ENCODE measurements at regions not wholly inside any gene's neighbourhood (a gene's known extent, or its start where the extent isn't known, plus 50 kb on each side); places are given as distances from the start of the nearest gene placed in this dataset.

DNA sequence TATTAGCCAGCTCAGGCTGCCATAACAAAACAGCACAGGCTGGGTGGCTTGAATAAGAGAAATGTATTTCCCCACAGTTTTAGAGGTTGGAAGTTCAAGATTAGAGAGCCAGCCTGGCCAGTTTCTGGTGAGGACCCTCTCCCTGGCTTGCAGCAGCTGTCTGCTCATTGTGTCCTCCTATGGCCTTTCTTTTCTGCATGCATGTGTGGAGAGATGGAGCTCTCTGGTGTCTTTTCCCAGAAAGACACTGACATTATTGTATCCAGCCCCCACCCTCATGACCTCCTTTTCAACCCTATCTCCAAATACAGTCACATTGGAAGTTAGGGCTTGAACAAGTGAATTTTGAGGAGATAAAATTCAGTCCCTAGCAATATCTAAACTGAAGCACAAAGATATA, 263.8 kb upstream of the PABPC4L start:
- no peak for DNase-seq (ENCODE audit: extremely low spot score)
- Histone ChIP-seq H3K9me3 (no peaks in the 10 kb centered on the region), H3K4me3 (no peak overlapping the region), H3K36me3 (no peaks in the 10 kb centered on the region), H3K27me3 (no peaks in the 10 kb centered on the region), H3K27ac (replicated peaks in 1 of 4) (no peak overlapping the region), H3K4me1 (no peaks in the 10 kb centered on the region)
- intact Hi-C loops (cut with DNase I): no loop called here
- TF ChIP-seq EP300 (IDR thresholded peaks at IDR 0.05) (no peak), POLR2A (IDR thresholded peaks at IDR 0.05; ENCODE audit: low read depth) (no peak), POLR2AphosphoS5 (IDR thresholded peaks at IDR 0.05) (no peak)
- TF ChIP-seq, protein P1, sequence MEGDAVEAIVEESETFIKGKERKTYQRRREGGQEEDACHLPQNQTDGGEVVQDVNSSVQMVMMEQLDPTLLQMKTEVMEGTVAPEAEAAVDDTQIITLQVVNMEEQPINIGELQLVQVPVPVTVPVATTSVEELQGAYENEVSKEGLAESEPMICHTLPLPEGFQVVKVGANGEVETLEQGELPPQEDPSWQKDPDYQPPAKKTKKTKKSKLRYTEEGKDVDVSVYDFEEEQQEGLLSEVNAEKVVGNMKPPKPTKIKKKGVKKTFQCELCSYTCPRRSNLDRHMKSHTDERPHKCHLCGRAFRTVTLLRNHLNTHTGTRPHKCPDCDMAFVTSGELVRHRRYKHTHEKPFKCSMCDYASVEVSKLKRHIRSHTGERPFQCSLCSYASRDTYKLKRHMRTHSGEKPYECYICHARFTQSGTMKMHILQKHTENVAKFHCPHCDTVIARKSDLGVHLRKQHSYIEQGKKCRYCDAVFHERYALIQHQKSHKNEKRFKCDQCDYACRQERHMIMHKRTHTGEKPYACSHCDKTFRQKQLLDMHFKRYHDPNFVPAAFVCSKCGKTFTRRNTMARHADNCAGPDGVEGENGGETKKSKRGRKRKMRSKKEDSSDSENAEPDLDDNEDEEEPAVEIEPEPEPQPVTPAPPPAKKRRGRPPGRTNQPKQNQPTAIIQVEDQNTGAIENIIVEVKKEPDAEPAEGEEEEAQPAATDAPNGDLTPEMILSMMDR (IDR thresholded peaks at IDR 0.05): no peak

DNA sequence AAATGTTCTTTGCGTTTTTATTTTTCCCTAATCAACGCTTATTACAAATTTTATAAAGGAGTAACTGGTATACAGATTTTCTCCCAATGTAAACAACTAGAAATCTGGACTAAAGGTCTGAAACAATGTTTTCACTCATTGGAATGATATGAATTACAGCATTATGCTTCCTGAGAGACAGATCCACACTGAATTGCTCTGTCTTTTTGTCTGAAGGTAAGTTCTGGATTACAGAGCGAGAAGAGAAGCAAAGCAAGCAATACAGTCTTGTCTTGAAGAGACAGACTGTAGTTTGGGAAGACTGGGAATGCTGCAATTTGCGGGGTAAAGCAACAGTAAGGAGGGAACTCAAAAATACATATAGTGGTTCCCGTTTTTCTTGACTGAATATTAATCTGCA, 262.2 kb upstream of the PABPC4L start:
- H3K4me1 ChIP-seq: no peaks in the 10 kb centered on the region
- H3K9me3 ChIP-seq: no peaks in the 10 kb centered on the region
- no peaks in the 10 kb centered on the region for H3K36me3 ChIP-seq
- no peak overlapping the region for H3K27ac ChIP-seq (replicated peaks in 1 of 4)
- no peak overlapping the region for H3K4me3 ChIP-seq
- WGBS: 83% methylated on average over 5 of the region's 5 CpGs
- intact Hi-C loops (cut with DNase I): no loop called here
- no peaks in the 10 kb centered on the region for H3K27me3 ChIP-seq
- TF ChIP-seq POLR2AphosphoS5 (IDR thresholded peaks at IDR 0.05): no peak
- TF ChIP-seq, protein P1 (IDR thresholded peaks at IDR 0.05): no peak
- TF ChIP-seq POLR2A (IDR thresholded peaks at IDR 0.05; ENCODE audit: low read depth): no peak
- no peak for TF ChIP-seq EP300 (IDR thresholded peaks at IDR 0.05)
- DNase-seq (ENCODE audit: extremely low spot score): no peak

DNA sequence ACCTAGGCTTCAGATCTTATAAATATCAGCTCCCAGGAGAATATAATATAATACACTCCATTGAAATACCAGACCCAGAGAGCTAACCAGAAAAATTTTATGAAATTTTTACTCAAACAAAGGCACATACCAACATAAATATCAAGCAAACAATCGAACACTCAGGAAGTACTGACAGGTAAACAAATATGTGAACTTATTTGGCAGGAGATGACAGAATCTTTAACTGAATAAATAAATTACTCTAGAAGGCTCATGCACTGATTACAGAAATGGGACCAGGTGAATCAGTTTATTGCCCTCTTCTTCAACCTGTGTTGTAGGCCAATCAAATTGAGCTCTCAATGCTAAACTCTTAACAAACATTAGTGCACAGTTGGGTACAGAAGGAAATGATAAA, 225.2 kb upstream of the PABPC4L start:
- Histone ChIP-seq H3K27ac (replicated peaks in 1 of 4) (no peak overlapping the region), H3K4me3 (no peak overlapping the region), H3K4me1 (no peaks in the 10 kb centered on the region), H3K9me3 (no peaks in the 10 kb centered on the region), H3K36me3 (no peaks in the 10 kb centered on the region), H3K27me3 (no peaks in the 10 kb centered on the region)
- TF ChIP-seq, protein P1 (IDR thresholded peaks at IDR 0.05): no peak
- TF ChIP-seq POLR2AphosphoS5 (IDR thresholded peaks at IDR 0.05) (no peak), POLR2A (IDR thresholded peaks at IDR 0.05; ENCODE audit: low read depth) (no peak), EP300 (IDR thresholded peaks at IDR 0.05) (no peak)
- WGBS: 69% methylated on average over 1 of the region's 1 CpG
- DNase-seq (ENCODE audit: extremely low spot score): no peak
- intact Hi-C loops (cut with DNase I): no loop called here

DNA sequence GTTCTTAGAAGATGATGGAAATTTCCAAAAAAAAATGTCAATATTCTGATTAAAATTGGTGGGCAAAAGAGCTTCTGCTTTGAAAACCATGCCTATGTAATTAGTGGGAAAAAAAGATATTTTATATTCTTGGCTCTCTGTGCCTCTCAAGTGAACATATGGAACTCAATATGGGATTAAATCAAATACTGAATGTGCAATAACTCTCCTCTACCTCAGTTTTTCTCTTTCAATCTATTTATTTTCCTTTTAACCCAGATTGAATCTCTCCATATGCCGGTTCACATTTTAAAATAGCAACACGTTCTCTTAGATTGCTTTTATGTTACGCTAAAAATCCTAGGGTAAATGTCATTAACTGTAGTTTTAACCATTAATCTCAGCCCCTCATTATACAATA, 224.2 kb upstream of the PABPC4L start:
- no peaks in the 10 kb centered on the region for H3K36me3 ChIP-seq
- H3K4me1 ChIP-seq: no peaks in the 10 kb centered on the region
- WGBS: 57% methylated on average over 3 of the region's 3 CpGs
- no peak for TF ChIP-seq POLR2A (IDR thresholded peaks at IDR 0.05; ENCODE audit: low read depth)
- TF ChIP-seq POLR2AphosphoS5 (IDR thresholded peaks at IDR 0.05): no peak
- TF ChIP-seq, protein P1 (IDR thresholded peaks at IDR 0.05): no peak
- TF ChIP-seq EP300 (IDR thresholded peaks at IDR 0.05): no peak
- H3K27me3 ChIP-seq: no peaks in the 10 kb centered on the region
- no peak overlapping the region for H3K27ac ChIP-seq (replicated peaks in 1 of 4)
- no peak for DNase-seq (ENCODE audit: extremely low spot score)
- intact Hi-C loops (cut with DNase I): no loop called here
- H3K4me3 ChIP-seq: no peak overlapping the region
- H3K9me3 ChIP-seq: no peaks in the 10 kb centered on the region

DNA sequence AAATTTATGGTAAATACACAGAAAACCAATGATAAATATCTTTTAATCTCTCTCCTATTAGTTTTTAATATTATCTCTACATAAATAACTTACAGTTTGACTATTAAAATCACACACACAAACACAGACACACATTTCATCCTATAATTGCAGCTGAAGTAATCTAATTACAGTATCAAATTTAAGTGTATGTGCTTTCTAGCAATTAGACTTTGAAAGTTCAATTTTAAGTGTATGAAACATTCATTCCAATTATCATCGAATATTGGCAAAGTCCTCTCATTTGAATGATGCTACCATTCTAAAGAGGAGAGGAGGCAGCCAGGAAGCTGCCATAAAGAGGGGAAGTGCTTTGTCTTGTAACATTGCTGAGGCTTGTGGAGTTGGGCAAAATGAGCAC, 221.2 kb upstream of the PABPC4L start:
- no peak overlapping the region for H3K4me3 ChIP-seq
- no peak for DNase-seq (ENCODE audit: extremely low spot score)
- no peaks in the 10 kb centered on the region for H3K4me1 ChIP-seq
- no peak overlapping the region for H3K27ac ChIP-seq (replicated peaks in 1 of 4)
- intact Hi-C loops (cut with DNase I): no loop called here
- WGBS: 50% methylated on average over 1 of the region's 1 CpG
- H3K36me3 ChIP-seq: no peaks in the 10 kb centered on the region
- no peaks in the 10 kb centered on the region for H3K27me3 ChIP-seq
- no peak for TF ChIP-seq POLR2AphosphoS5 (IDR thresholded peaks at IDR 0.05)
- TF ChIP-seq EP300 (IDR thresholded peaks at IDR 0.05): no peak
- no peak for TF ChIP-seq POLR2A (IDR thresholded peaks at IDR 0.05; ENCODE audit: low read depth)
- TF ChIP-seq, protein P1 (IDR thresholded peaks at IDR 0.05): no peak
- no peaks in the 10 kb centered on the region for H3K9me3 ChIP-seq
